Nephron progenitor cell (in vitro differentiated cells): ENCODE measurements at regions not wholly inside any gene's neighbourhood (a gene's known extent, or its start where the extent isn't known, plus 50 kb on each side); places are given as distances from the start of the nearest gene placed in this dataset.

Source experiments
- DNase-seq: peaks from one replicate; pipeline ENCODE4 v3.0.0; 2021
- H3K27ac Mint-ChIP-seq: 2 replicates; pipeline ENCODE4 v1.8.0; 2021; ENCODE audit warnings: mild to moderate bottlenecking, moderate library complexity, mixed read lengths
- H3K27me3 Mint-ChIP-seq: 2 replicates; pipeline ENCODE4 v1.8.0; 2021; ENCODE audit warnings: mild to moderate bottlenecking, low read depth, mixed read lengths; ENCODE audit not compliant: poor library complexity
- H3K36me3 Mint-ChIP-seq: 2 replicates; pipeline ENCODE4 v1.8.0; 2021; ENCODE audit warnings: low read depth, mixed read lengths
- H3K4me1 Mint-ChIP-seq: 2 replicates; pipeline ENCODE4 v1.8.0; 2021; ENCODE audit warnings: mixed read lengths
- H3K4me3 Mint-ChIP-seq: 2 replicates; pipeline ENCODE4 v1.8.0; 2021; ENCODE audit warnings: mild to moderate bottlenecking, moderate library complexity, mixed read lengths
- H3K9me3 Mint-ChIP-seq: 2 replicates; pipeline ENCODE4 v1.8.0; 2021; ENCODE audit warnings: mild to moderate bottlenecking, moderate library complexity, mixed read lengths
- TF ChIP-seq, protein P1 (sequence below): fragments of 200-600 bp; sonication (generic); IDR thresholded peaks from 2 replicates; pipeline ENCODE4 v1.5.0; 2021; ENCODE audit warnings: antibody characterized with exemption

- Mint-ChIP-seq H3K4me1 (no peaks in the 10 kb centered on the region), H3K4me3 (no peak overlapping the region), H3K36me3 (no peaks in the 10 kb centered on the region), H3K27ac (no peak overlapping the region), H3K27me3 (peaks cover 3% of the 10 kb centered on the region), H3K9me3 (peaks cover 3% of the 10 kb centered on the region)
- DNase-seq = no peak
- TF ChIP-seq, protein P1, sequence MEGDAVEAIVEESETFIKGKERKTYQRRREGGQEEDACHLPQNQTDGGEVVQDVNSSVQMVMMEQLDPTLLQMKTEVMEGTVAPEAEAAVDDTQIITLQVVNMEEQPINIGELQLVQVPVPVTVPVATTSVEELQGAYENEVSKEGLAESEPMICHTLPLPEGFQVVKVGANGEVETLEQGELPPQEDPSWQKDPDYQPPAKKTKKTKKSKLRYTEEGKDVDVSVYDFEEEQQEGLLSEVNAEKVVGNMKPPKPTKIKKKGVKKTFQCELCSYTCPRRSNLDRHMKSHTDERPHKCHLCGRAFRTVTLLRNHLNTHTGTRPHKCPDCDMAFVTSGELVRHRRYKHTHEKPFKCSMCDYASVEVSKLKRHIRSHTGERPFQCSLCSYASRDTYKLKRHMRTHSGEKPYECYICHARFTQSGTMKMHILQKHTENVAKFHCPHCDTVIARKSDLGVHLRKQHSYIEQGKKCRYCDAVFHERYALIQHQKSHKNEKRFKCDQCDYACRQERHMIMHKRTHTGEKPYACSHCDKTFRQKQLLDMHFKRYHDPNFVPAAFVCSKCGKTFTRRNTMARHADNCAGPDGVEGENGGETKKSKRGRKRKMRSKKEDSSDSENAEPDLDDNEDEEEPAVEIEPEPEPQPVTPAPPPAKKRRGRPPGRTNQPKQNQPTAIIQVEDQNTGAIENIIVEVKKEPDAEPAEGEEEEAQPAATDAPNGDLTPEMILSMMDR = no peak
Measured at GRCh38 chr3:24804095-24804494, 309.4 kb upstream of the THRB start.

DNA sequence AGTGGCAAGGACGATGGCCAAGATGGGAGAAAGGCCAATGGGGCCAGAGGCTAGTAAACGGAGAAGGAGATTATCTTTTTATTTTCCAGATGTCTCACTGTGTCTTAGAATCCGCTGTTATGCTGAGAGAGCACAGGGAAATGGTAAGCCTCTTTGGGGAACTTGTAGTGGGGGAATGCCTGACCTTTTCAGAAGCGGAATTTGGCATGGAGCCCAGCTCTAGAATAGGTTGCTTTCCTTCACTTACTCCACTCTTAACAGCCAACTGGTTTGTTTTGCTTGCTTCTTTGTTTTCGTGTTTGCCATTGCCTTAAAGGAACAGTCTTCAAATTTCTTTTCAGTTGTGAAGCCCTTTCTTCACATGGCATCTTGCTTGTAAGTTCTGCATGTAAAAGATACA is 316.2 kb upstream of the THRB start:
- no peak for DNase-seq
- no peaks in the 10 kb centered on the region for H3K9me3 Mint-ChIP-seq
- no peak overlapping the region for H3K27ac Mint-ChIP-seq
- H3K4me3 Mint-ChIP-seq = no peak overlapping the region
- H3K36me3 Mint-ChIP-seq = no peaks in the 10 kb centered on the region
- H3K4me1 Mint-ChIP-seq = no peaks in the 10 kb centered on the region
- H3K27me3 Mint-ChIP-seq = peaks cover 9% of the 10 kb centered on the region
- TF ChIP-seq, protein P1 = no peak

- Mint-ChIP-seq H3K27me3 (peaks cover 9% of the 10 kb centered on the region), H3K4me3 (no peak overlapping the region), H3K4me1 (no peaks in the 10 kb centered on the region), H3K27ac (no peak overlapping the region), H3K36me3 (no peaks in the 10 kb centered on the region), H3K9me3 (no peaks in the 10 kb centered on the region)
- TF ChIP-seq, protein P1 = no peak
- DNase-seq = no peak
Measured at GRCh38 chr3:24812116-24812515, 317.5 kb upstream of the THRB start.

- H3K9me3 Mint-ChIP-seq = peaks cover 12% of the 10 kb centered on the region
- H3K27ac Mint-ChIP-seq = no peak overlapping the region
- DNase-seq = no peak
- TF ChIP-seq, protein P1 = no peak
- peaks cover 12% of the 10 kb centered on the region for H3K27me3 Mint-ChIP-seq
- no peak overlapping the region for H3K4me3 Mint-ChIP-seq
- no peaks in the 10 kb centered on the region for H3K4me1 Mint-ChIP-seq
- no peaks in the 10 kb centered on the region for H3K36me3 Mint-ChIP-seq
Measured at GRCh38 chr3:24818055-24818454, 323.4 kb upstream of the THRB start.

- TF ChIP-seq, protein P1 = no peak
- peaks cover 12% of the 10 kb centered on the region for H3K4me1 Mint-ChIP-seq
- H3K27ac Mint-ChIP-seq = no peak overlapping the region
- no peak for DNase-seq
- peaks cover 71% of the 10 kb centered on the region for H3K27me3 Mint-ChIP-seq
- H3K9me3 Mint-ChIP-seq = no peaks in the 10 kb centered on the region
- H3K4me3 Mint-ChIP-seq = no peak overlapping the region
- H3K36me3 Mint-ChIP-seq = no peaks in the 10 kb centered on the region
Measured at GRCh38 chr3:24828011-24828410, 333.4 kb upstream of the THRB start.

- no peak overlapping the region for H3K27ac Mint-ChIP-seq
- DNase-seq = no peak
- TF ChIP-seq, protein P1 = no peak
- H3K9me3 Mint-ChIP-seq = no peaks in the 10 kb centered on the region
- H3K4me3 Mint-ChIP-seq = peak overlapping the region; percentile 73
- H3K36me3 Mint-ChIP-seq = no peaks in the 10 kb centered on the region
- peaks cover 77% of the 10 kb centered on the region for H3K27me3 Mint-ChIP-seq
- H3K4me1 Mint-ChIP-seq = peaks cover 12% of the 10 kb centered on the region
Measured at GRCh38 chr3:24828551-24828950, 333.9 kb upstream of the THRB start.
